ENCODE measurements at regions not wholly inside any gene's neighbourhood (a gene's known extent, or its start where the extent isn't known, plus 50 kb on each side); places are given as distances from the start of the nearest gene placed in this dataset.

- Mint-ChIP-seq H3K36me3 (no peaks in the 10 kb centered on the region), H3K4me3 (no peak overlapping the region), H3K27me3 (no peaks in the 10 kb centered on the region), H3K9me3 (peaks cover 8 to 35% (median 9%) of the 10 kb centered on the region in 3 donors), H3K4me1 (no peaks in the 10 kb centered on the region), H3K27ac (no peak overlapping the region)
- Histone ChIP-seq H3K4me1 (ENCODE audit: control insufficient read depth in 1 of 2, extremely low read depth in 1 of 2, insufficient read depth in 2 of 2, low read length in 2 of 2) (no peaks in the 10 kb centered on the region), H3K36me3 (ENCODE audit: control insufficient read depth in 2 of 2, extremely low read depth in 1 of 2, insufficient read depth in 1 of 2, low read length in 1 of 2) (no peaks in the 10 kb centered on the region), H3K4me3 (ENCODE audit: control insufficient read depth in 1 of 2, extremely low read depth in 1 of 2, low read length in 1 of 2) (no peak overlapping the region), H3K9me3 (peaks cover 2% of the 10 kb centered on the region), H3K27ac (ENCODE audit: low read length) (no peak overlapping the region), H3K27me3 (replicated peaks in 1 of 2; ENCODE audit: control insufficient read depth in 2 of 2, extremely low read depth in 1 of 2, insufficient read depth in 2 of 2, low read length in 1 of 2) (no peaks in the 10 kb centered on the region)
- ATAC-seq (replicated peaks in 1 of 4) (no peak), DNase-seq (no peak)
- ChIA-PET CTCF (no interaction called here), POLR2A (no interaction called here)
- WGBS (ENCODE audit: insufficient coverage), result no CpG with 5 or more reads among the region's 2 CpGs
Measured at GRCh38 chr4:63795301-63795700, 613.9 kb downstream of the TECRL start.

GRCh38 chr4:63790377-63790776 is 618.9 kb downstream of the TECRL start:
- DNase-seq, result no peak
- no peak overlapping the region for H3K27ac Mint-ChIP-seq
- ChIA-PET CTCF (interaction anchor here in 1 of 2 donors (0.6 kb wide), 1 partner anchor 19 kb away, joined by 3 read pairs; no protein-coding TSS in a partner anchor), POLR2A (no interaction called here)
- H3K36me3 ChIP-seq (ENCODE audit: control insufficient read depth in 2 of 2, extremely low read depth in 1 of 2, insufficient read depth in 1 of 2, low read length in 1 of 2), result no peaks in the 10 kb centered on the region
- WGBS (ENCODE audit: insufficient coverage), result no CpG with 5 or more reads among the region's 5 CpGs
- no peaks in the 10 kb centered on the region for H3K36me3 Mint-ChIP-seq
- no peaks in the 10 kb centered on the region for H3K4me1 ChIP-seq (ENCODE audit: control insufficient read depth in 1 of 2, extremely low read depth in 1 of 2, insufficient read depth in 2 of 2, low read length in 2 of 2)
- H3K27me3 ChIP-seq (replicated peaks in 1 of 2; ENCODE audit: control insufficient read depth in 2 of 2, extremely low read depth in 1 of 2, insufficient read depth in 2 of 2, low read length in 1 of 2), result no peaks in the 10 kb centered on the region
- no peak for ATAC-seq (replicated peaks in 1 of 4)
- H3K27me3 Mint-ChIP-seq, result no peaks in the 10 kb centered on the region
- H3K27ac ChIP-seq (ENCODE audit: low read length), result no peak overlapping the region
- H3K9me3 Mint-ChIP-seq, result peaks cover 3 to 39% (median 7%) of the 10 kb centered on the region in 3 donors
- H3K4me3 Mint-ChIP-seq, result no peak overlapping the region
- no peaks in the 10 kb centered on the region for H3K4me1 Mint-ChIP-seq
- H3K9me3 ChIP-seq, result no peaks in the 10 kb centered on the region
- H3K4me3 ChIP-seq (ENCODE audit: control insufficient read depth in 1 of 2, extremely low read depth in 1 of 2, low read length in 1 of 2), result no peak overlapping the region

DNA sequence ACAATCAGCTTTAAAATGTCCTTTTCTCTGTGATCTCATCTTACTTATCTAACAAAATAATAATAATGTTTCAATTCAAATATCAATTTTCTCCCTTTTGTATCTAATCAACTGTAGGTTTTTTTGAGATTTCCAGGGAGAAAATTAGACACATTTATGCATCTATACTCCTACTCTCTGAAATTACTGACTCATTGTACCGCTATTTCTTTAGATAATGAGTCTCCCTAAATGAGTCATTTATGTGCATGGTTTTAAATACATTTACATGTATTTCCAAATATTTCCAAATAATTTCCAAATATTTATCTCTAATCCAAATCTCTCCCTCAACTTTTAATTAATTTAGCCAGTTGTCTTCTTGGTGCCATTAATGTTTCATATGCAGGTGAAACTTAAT is 621.0 kb downstream of the TECRL start:
- Mint-ChIP-seq H3K27me3 (no peaks in the 10 kb centered on the region), H3K4me3 (no peak overlapping the region), H3K9me3 (peaks cover 9 to 40% (median 12%) of the 10 kb centered on the region in 3 donors), H3K27ac (no peak overlapping the region), H3K36me3 (no peaks in the 10 kb centered on the region), H3K4me1 (no peaks in the 10 kb centered on the region)
- CTCF ChIA-PET, result no interaction called here
- Histone ChIP-seq H3K36me3 (ENCODE audit: control insufficient read depth in 2 of 2, extremely low read depth in 1 of 2, insufficient read depth in 1 of 2, low read length in 1 of 2) (no peaks in the 10 kb centered on the region), H3K4me1 (ENCODE audit: control insufficient read depth in 1 of 2, extremely low read depth in 1 of 2, insufficient read depth in 2 of 2, low read length in 2 of 2) (no peaks in the 10 kb centered on the region), H3K9me3 (no peaks in the 10 kb centered on the region), H3K27me3 (replicated peaks in 1 of 2; ENCODE audit: control insufficient read depth in 2 of 2, extremely low read depth in 1 of 2, insufficient read depth in 2 of 2, low read length in 1 of 2) (no peaks in the 10 kb centered on the region), H3K4me3 (ENCODE audit: control insufficient read depth in 1 of 2, extremely low read depth in 1 of 2, low read length in 1 of 2) (no peak overlapping the region), H3K27ac (ENCODE audit: low read length) (no peak overlapping the region)
- ATAC-seq (replicated peaks in 1 of 4) (no peak), DNase-seq (no peak)
- no CpG with 5 or more reads among the region's 1 CpG for WGBS (ENCODE audit: insufficient coverage)
- POLR2A ChIA-PET, result no interaction called here

DNA sequence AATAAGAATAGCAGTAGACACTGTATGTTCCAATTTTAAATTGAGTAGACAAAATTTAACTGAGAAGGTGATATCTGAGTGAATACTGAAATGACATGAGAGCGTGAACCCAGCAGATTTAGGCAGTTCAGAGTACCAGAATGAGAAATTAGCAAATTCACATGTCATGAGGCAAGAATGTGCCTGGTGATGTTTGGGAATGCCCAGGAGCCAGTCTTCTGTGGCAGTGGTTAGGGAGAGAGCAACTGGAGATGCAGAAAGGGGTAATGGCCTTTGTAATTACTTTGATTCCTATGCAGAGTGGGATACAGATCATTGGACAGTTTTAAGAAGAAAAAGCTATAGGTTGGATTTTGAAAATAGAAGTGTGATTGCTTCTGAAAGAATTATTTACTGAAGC is 621.9 kb downstream of the TECRL start:
- ChIA-PET CTCF (no interaction called here), POLR2A (no interaction called here)
- H3K9me3 Mint-ChIP-seq, result peaks cover 9 to 31% (median 10%) of the 10 kb centered on the region in 3 donors
- H3K4me3 ChIP-seq (ENCODE audit: control insufficient read depth in 1 of 2, extremely low read depth in 1 of 2, low read length in 1 of 2), result no peak overlapping the region
- ATAC-seq (replicated peaks in 1 of 4) (no peak), DNase-seq (no peak)
- no peaks in the 10 kb centered on the region for H3K27me3 Mint-ChIP-seq
- H3K4me3 Mint-ChIP-seq, result no peak overlapping the region
- H3K36me3 Mint-ChIP-seq, result no peaks in the 10 kb centered on the region
- WGBS (ENCODE audit: insufficient coverage), result 42% methylated on average over 1 of the region's 1 CpG
- H3K27ac ChIP-seq (ENCODE audit: low read length), result no peak overlapping the region
- H3K9me3 ChIP-seq, result no peaks in the 10 kb centered on the region
- H3K27me3 ChIP-seq (replicated peaks in 1 of 2; ENCODE audit: control insufficient read depth in 2 of 2, extremely low read depth in 1 of 2, insufficient read depth in 2 of 2, low read length in 1 of 2), result no peaks in the 10 kb centered on the region
- no peaks in the 10 kb centered on the region for H3K36me3 ChIP-seq (ENCODE audit: control insufficient read depth in 2 of 2, extremely low read depth in 1 of 2, insufficient read depth in 1 of 2, low read length in 1 of 2)
- H3K27ac Mint-ChIP-seq, result no peak overlapping the region
- H3K4me1 Mint-ChIP-seq, result no peaks in the 10 kb centered on the region
- H3K4me1 ChIP-seq (ENCODE audit: control insufficient read depth in 1 of 2, extremely low read depth in 1 of 2, insufficient read depth in 2 of 2, low read length in 2 of 2), result no peaks in the 10 kb centered on the region

DNA sequence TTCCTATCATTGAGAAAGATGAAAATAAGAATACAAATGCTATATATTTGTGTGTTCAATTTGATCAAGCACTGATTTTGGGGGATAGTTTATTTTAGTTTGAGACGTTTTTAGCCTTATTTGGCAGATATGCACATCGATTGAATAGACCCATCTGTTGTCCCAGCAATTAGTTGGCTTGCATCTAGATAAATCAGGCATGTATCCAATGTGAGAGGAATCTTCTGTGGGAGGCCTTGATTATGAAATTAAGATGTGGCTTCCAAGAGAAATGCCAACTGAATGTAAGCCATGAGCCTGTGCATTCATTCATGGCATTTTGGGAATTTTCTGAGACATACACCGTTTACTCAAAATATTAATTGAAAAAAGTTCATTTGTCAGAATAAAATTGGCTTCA is 623.1 kb downstream of the TECRL start:
- DNase-seq (no peak), ATAC-seq (replicated peaks in 1 of 4) (no peak)
- Histone ChIP-seq H3K4me3 (ENCODE audit: control insufficient read depth in 1 of 2, extremely low read depth in 1 of 2, low read length in 1 of 2) (no peak overlapping the region), H3K36me3 (ENCODE audit: control insufficient read depth in 2 of 2, extremely low read depth in 1 of 2, insufficient read depth in 1 of 2, low read length in 1 of 2) (no peaks in the 10 kb centered on the region), H3K4me1 (ENCODE audit: control insufficient read depth in 1 of 2, extremely low read depth in 1 of 2, insufficient read depth in 2 of 2, low read length in 2 of 2) (no peaks in the 10 kb centered on the region), H3K27me3 (replicated peaks in 1 of 2; ENCODE audit: control insufficient read depth in 2 of 2, extremely low read depth in 1 of 2, insufficient read depth in 2 of 2, low read length in 1 of 2) (no peaks in the 10 kb centered on the region), H3K9me3 (no peaks in the 10 kb centered on the region), H3K27ac (ENCODE audit: low read length) (no peak overlapping the region)
- ChIA-PET POLR2A (no interaction called here), CTCF (no interaction called here)
- no peaks in the 10 kb centered on the region for H3K36me3 Mint-ChIP-seq
- peaks cover 11 to 28% (median 12%) of the 10 kb centered on the region in 3 donors for H3K9me3 Mint-ChIP-seq
- no peaks in the 10 kb centered on the region for H3K4me1 Mint-ChIP-seq
- no peak overlapping the region for H3K4me3 Mint-ChIP-seq
- 45% methylated on average over 2 of the region's 3 CpGs for WGBS (ENCODE audit: insufficient coverage)
- no peaks in the 10 kb centered on the region for H3K27me3 Mint-ChIP-seq
- no peak overlapping the region for H3K27ac Mint-ChIP-seq

GRCh38 chr4:63784822-63785221 is 624.4 kb downstream of the TECRL start:
- Histone ChIP-seq H3K27ac (ENCODE audit: low read length) (no peak overlapping the region), H3K4me3 (ENCODE audit: control insufficient read depth in 1 of 2, extremely low read depth in 1 of 2, low read length in 1 of 2) (no peak overlapping the region), H3K9me3 (no peaks in the 10 kb centered on the region), H3K4me1 (ENCODE audit: control insufficient read depth in 1 of 2, extremely low read depth in 1 of 2, insufficient read depth in 2 of 2, low read length in 2 of 2) (no peaks in the 10 kb centered on the region), H3K36me3 (ENCODE audit: control insufficient read depth in 2 of 2, extremely low read depth in 1 of 2, insufficient read depth in 1 of 2, low read length in 1 of 2) (no peaks in the 10 kb centered on the region), H3K27me3 (replicated peaks in 1 of 2; ENCODE audit: control insufficient read depth in 2 of 2, extremely low read depth in 1 of 2, insufficient read depth in 2 of 2, low read length in 1 of 2) (no peaks in the 10 kb centered on the region)
- Mint-ChIP-seq H3K4me3 (no peak overlapping the region), H3K4me1 (no peaks in the 10 kb centered on the region), H3K27ac (no peak overlapping the region), H3K9me3 (peaks cover 12 to 28% (median 14%) of the 10 kb centered on the region in 3 donors), H3K36me3 (no peaks in the 10 kb centered on the region), H3K27me3 (no peaks in the 10 kb centered on the region)
- ATAC-seq (replicated peaks in 1 of 4), result no peak
- DNase-seq, result no peak
- no CpG with 5 or more reads among the region's 1 CpG for WGBS (ENCODE audit: insufficient coverage)
- POLR2A ChIA-PET, result no interaction called here
- CTCF ChIA-PET, result no interaction called here

DNA sequence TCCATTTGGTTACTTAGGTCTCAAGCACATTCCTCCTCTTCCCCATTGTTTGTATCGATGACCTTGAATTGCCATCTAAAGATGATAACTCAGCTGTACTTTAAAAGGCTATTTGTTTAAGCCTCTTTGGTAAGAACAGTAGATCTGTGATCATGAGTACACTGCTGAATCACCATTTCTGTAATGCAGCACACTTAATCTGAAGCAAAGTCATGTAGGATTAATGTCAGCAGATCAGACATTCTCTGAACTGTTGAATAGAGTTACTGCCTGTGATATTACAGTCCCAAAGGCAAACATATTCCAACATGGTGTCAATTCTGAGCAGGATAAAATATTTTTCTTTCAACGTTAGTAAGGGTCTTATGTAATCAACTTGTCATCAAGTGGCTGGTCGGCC is 631.6 kb downstream of the TECRL start:
- H3K4me3 Mint-ChIP-seq, result no peak overlapping the region
- WGBS (ENCODE audit: insufficient coverage), result no CpG with 5 or more reads among the region's 3 CpGs

More for the DNA sequence above, 631.6 kb downstream of the TECRL start:
- ChIA-PET POLR2A (no interaction called here), CTCF (no interaction called here)
- no peak for ATAC-seq (replicated peaks in 1 of 4)
- Histone ChIP-seq H3K36me3 (ENCODE audit: control insufficient read depth in 2 of 2, extremely low read depth in 1 of 2, insufficient read depth in 1 of 2, low read length in 1 of 2) (no peaks in the 10 kb centered on the region), H3K4me3 (ENCODE audit: control insufficient read depth in 1 of 2, extremely low read depth in 1 of 2, low read length in 1 of 2) (no peak overlapping the region), H3K9me3 (no peaks in the 10 kb centered on the region), H3K27ac (ENCODE audit: low read length) (no peak overlapping the region), H3K4me1 (ENCODE audit: control insufficient read depth in 1 of 2, extremely low read depth in 1 of 2, insufficient read depth in 2 of 2, low read length in 2 of 2) (no peaks in the 10 kb centered on the region), H3K27me3 (replicated peaks in 1 of 2; ENCODE audit: control insufficient read depth in 2 of 2, extremely low read depth in 1 of 2, insufficient read depth in 2 of 2, low read length in 1 of 2) (no peaks in the 10 kb centered on the region)
- H3K27ac Mint-ChIP-seq, result no peak overlapping the region
- no peaks in the 10 kb centered on the region for H3K27me3 Mint-ChIP-seq
- H3K9me3 Mint-ChIP-seq, result peaks cover 20 to 27% (median 21%) of the 10 kb centered on the region in 3 donors
- H3K4me1 Mint-ChIP-seq, result no peaks in the 10 kb centered on the region
- no peaks in the 10 kb centered on the region for H3K36me3 Mint-ChIP-seq
- no peak for DNase-seq
